Colon (tissue), 2 donors: ENCODE measurements at regions not wholly inside any gene's neighbourhood (a gene's known extent, or its start where the extent isn't known, plus 50 kb on each side); places are given as distances from the start of the nearest gene placed in this dataset.
"Not testable (repeated sequence)": the region's sequence is repeated elsewhere in the genome, so short reads cannot be mapped to it uniquely, and the experiment has no call there.

ENCODE experiments used
- FAIRE-seq: peaks from 2 replicates; lab custom pipeline; 2012; peaks lifted over from hg19 to GRCh38; lab: Jason Lieb, UNC
- donor health status: control.
- donor health status: control.

DNA sequence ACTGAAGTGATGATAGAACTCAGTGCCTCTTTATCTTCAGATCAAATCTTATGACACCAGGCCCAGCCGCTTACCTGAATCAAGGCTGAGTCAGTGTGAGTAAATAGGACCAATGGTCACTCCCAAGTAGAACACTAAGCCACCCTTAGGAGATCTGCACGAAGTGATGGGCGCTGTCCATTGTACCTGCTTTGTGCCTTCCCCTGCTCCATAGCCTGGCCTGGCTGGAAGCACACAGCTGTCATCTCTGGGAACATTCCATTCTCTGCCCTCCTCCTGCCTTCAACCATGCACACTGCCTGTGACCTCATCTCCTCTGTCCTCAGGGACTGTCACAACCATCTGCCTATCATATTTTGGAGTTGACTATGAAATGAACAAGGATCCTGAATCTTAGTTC is 279.5 kb upstream of the ASIC2 start:
- no peak for FAIRE-seq

DNA sequence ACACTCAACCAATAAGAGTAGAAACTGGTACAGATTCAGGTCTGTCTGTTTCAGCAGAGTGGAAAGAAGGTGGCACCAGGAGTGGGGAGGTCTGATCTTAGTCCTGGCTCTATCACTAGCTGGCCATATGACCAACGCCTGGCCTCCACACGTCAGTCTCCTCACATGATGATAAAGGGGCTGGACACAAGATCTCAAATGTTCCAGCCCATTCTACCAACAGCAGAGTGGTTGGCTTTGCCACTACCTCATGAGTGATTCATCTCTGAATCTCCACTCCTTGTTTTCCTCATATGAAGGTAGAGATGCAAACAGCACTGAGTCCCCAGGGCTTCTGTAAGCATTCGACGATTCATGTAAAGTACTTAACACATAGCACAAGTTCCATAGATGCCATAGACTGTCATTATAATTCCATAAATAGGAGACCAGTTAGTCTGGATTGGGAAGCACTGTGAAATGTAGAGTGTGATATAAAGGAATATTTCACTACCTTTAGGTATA is 281.9 kb upstream of the ASIC2 start:
- FAIRE-seq: no peak

DNA sequence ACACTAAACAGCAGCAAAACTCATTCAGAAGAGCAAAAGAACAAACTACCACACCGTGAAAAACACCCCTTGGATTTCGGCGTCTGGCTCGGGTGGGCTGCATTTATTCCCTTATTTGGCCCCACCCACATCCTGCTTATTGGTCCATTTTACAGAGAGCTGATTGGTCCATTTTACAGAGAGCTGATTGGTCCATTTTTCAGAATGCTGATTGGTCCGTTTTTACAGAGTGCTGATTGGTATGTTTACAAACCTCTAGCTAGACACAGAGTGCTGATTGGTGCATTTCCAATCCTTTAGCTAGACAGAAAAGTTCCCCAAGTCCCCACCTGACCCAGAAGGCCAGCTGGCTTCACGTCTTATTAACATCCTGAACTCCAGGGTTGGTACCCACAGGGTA is 286.6 kb upstream of the ASIC2 start:
- FAIRE-seq: not testable (repeated sequence)

DNA sequence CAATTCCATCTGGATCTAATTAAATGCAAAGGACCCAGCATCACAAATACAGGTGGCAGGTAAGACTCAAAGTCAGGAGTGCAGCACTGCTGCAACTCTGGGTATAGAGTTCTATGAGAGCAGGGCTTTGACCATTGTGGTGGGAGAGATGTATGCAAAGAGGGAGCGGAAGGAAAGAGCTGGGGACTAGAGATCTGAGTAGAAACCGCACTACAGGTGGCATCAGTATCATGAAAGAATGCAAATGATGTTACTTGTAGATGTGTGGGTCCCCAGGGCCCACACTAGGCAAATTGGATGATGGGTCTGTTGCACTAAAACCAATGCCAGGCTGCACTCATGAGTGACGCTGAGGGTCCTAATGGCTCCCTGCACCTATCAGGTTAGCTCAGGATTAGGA is 287.1 kb upstream of the ASIC2 start:
- no peak for FAIRE-seq

DNA sequence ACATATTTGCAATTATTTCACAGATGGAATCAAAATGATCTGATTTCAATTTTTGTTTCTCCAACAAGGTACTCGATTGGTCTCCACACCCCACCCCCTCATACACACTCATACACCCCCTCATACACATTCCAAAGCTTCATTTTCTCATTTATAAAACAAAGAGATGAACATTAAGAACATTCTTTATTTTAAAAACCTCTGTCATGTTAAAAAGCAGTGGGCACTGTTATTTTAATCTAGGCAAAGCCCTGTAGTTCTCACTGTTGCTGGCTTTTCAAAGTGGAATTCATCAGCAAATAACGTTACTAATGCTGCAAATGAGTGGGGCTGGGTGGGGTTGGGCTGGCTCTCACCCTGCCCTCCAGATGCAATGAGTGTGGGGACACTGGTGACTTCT is 289.6 kb upstream of the ASIC2 start:
- FAIRE-seq: no peak

DNA sequence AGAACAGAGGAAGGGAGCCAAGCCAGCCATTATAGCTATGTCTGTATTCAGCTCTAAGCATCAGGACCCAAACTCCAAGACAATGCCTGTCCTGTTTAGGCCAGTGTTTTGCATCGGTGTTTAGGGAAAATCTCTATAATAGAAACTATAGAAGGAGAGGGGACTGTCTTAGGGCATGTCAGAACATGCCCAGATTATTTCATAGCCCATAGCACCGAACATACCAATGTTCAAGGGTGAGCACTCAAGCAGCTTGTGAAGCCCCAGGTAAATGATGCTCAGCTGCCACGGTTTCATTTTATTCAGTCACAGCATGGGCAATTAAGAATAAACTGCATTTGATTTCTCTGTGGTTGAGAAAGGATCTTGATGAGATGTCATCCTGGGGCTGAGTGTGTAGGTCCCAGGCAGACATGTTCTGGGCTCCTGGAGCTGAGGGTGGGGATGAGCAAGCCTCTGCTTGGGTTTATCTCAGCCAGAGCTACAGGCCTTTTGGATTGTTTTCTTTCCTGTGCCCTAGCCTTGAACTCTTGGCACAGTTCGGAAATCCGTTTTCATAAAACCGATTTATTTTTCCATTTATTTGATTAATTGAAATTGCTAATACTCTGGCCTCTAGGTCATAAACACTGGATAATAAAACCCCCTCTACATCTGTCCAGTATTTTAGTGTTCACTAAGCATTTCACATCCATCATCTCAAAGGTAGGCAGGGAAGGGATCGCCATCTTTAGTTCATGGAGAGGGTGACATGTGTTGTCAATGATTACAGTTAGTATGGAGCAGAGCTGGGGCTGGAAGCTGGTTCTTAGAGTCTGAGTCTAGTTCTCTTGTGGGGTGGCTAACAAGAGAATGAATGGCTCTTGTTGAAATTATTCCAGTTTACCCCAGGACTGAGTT is 290.7 kb upstream of the ASIC2 start:
- no peak for FAIRE-seq

DNA sequence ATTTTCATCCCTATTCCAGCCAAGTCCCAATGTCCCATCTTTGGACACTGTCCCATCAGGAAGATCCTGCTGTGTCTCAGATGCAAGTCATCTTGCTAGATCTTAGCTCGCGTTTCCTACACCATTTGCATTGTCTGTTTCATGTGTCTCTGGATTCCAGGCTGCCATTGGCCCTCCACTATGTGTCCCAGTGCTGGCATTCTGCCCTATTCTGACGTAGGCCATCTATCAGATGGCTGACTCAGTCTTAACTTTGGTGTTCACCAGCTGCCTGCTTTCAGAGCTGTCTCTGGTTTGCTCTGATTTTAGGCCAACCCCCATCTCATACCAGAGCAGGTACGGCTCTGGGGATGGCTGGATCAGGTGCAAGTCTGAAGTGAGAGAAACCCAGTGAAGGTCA is 300.9 kb upstream of the ASIC2 start:
- no peak for FAIRE-seq

DNA sequence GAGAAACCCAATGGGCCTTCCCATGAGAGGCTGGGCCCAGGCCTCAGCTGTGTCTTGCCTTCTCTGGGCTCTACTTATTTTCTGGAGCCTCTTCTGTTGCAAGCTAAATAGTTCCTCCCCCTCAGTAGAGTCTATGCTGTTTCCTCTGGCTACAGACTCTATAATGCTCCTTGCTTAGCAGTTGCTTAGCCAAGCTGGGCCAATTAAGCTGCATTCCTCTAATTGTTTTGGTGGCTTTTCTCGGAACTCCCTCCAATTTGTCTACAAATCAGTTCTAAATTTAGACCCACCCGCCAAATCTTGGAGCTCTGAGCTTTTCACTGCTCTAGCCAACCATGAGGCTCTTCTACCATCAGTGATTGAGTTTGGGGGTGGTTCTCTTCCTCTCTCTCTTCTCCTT is 302.7 kb upstream of the ASIC2 start:
- FAIRE-seq: no peak

DNA sequence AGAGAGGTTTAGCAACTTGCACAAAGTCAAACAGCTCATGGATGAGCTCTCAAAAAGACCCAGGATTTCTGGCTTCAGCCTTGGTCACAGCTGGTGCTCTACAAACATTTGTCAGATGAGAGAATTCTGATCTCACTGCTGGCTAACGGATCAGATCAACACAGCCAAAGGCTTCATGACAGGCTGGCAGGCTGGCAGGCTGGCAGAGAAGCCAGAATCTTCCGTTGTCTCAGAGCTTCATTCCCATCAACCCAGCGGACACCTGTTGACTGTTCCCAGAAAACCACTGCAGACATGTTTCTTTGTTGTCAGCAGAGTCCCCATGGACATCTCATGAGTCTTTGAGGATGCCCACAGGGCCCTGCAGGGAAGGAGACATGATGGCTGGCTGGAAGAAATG is 303.8 kb upstream of the ASIC2 start:
- FAIRE-seq: no peak

DNA sequence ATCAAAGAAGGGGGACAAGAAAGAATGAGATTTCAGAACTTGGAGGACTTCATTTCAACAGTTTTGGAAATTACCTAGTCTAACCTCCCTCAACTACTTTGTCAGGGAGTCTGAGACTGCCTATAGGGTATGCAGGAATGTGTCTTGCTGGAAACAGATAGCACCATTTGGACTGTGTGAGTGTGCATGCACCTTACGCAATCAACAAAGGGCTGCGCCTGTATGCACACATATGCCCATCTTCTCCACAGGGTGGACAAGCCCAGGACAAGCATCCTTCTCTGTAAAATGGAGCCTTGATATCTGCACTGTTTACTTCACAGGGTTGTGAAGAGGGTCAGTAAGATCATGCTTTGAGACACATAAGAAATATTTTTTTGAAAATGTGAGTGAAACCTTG is 305.7 kb upstream of the ASIC2 start:
- FAIRE-seq: no peak

DNA sequence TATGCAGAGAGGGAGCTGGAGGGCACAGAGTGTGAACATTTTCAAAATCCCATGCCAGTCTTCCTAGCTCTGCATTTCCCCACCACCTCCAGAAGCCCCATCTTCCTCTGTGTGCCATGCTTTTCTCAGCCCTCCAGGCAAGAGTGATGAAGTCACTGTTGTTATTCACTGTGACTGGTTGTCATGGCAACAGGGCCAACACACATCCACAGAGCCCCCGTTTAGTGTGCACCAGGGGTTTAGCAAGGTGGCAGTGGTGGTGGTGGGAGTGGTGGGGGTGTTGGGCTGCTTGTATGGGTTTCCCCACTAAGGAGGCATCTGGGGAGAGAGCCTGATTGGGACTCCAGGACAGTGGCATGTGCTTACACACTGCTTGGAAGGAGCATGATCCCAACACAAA is 309.9 kb upstream of the ASIC2 start:
- no peak for FAIRE-seq

DNA sequence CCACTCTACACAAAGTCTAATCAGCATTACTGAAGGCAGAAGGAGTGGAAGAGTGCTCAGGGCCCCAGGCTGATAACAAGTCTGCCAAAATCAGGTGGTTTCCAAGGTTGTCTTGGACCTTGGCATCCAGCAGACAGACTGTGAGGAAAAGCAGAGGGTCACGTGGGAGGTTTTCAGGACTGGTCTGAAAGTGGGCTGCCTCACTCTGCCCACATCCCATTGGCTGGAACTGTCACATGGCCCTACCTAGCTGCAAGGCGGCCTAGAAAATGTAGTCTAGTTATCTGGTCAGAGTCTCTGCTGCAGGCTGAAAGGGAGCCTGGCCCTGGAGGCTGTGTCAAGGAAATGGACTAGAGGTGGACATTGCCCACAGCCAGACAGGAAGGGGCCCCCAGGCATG is 310.7 kb upstream of the ASIC2 start:
- no peak for FAIRE-seq

DNA sequence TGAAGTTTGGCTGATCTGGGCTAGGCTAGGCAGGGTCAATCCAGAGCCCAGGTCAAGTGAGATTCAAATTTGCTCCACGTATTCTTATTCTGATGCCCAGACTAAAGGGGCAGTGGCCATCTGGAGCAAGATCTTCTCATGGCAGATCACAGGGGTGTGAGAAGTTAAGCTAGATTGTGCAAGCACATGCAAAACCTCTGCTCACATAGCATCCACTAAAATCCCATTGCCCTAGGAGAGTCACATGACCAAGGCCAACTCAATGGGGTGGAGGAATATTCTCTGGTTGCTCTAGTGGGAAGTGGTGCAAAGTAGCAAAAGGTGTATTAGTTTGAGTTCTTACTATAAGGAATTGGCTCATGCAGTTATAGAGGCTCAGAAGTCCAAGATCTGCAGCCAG is 318.4 kb upstream of the ASIC2 start:
- FAIRE-seq: no peak

DNA sequence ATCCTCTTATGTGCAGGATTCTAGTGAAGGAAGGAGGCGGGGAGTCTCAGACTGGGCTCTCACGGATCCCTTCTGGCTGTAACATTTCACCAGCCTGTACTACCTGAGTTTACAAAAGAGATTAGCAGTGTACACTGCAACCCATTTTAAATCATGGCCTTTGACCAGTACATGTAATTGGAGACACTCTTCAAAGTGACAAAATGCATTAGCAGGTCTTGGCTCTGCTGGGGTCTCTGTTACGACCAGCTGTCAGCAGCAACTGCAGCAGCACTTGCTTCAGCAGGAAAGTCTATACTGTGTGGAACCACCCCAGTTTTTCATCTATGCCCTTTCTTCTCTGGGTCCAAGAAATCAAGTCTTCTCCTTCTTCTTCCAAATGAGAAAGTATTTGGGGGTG is 322.8 kb upstream of the ASIC2 start:
- FAIRE-seq: no peak

DNA sequence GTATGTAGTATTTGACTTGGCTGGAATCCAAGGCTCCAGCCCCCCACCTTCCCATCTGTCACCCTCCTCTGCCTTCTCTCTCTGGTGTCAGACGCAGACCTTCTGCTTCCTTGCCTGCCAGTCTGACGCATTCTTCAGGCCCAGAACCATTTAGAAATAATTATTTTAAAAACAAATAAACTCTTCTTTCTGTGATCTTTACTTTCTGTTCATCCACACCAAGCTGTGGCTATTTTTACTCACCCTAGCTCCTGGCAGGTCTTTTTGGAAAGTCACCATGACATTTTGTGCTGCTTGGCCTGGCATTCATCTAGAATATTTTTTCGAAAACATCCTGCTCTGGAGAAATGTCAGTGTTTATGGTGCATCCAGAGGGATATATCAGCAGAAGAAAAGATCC is 330.7 kb upstream of the ASIC2 start:
- no peak for FAIRE-seq

DNA sequence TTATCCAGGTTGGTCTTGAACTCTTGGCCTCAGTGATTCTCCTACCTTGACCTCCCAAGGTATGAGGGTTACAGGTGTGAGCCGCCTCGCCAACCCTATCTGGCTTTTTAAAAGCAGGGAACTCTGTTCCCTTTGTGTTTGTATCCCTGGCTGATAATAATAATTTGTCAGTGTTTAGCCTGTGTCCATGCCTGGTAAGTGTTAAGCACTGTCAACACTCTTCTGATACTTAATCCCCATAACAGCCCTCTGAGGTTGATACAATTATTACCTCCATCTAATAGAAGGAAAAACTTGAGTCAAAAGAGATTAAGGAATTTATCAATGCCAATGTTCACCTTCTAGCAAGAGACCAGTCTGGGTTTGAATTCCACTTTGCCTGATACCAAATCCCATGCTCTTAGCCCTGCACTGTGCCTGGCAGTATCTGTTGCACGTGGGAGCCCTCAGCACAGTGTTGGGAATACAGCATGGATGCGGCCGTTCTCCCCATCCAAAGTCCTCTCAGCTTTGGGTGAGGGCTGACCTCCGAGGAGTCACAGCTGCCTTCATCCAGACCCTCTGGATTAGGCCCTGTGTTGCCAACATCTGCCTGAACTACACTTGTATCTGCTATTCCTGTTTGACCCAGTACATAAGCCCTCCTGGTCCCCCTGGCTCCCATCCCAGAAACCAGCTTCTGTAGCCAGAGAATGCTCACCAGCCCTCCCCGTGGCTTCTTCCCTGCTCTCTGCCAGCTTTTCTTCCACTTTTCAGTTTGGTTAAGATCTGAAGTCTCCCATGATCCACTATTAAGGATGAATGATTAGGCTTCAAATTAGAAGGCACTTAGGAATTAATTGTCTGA is 335.6 kb upstream of the ASIC2 start:
- no peak for FAIRE-seq

DNA sequence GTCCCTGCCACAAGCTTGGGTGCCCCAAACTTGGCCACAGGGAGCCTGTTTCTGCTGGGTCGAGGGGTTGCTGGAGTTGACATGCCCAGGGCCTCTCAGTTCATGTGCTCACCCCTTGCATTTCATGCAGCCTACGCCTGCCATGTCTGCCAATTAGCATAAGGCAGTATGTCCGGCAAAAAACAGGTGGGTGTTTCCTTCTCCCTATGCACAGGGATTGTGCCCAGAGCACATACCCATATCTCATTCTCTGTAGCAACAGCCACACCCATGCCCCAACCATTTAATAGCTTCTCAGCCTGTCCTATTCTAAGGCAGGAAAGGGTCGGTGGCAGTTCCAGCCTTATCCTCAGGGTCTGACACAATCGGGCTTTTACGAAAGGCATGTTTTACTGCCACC is 340.4 kb upstream of the ASIC2 start:
- no peak for FAIRE-seq

DNA sequence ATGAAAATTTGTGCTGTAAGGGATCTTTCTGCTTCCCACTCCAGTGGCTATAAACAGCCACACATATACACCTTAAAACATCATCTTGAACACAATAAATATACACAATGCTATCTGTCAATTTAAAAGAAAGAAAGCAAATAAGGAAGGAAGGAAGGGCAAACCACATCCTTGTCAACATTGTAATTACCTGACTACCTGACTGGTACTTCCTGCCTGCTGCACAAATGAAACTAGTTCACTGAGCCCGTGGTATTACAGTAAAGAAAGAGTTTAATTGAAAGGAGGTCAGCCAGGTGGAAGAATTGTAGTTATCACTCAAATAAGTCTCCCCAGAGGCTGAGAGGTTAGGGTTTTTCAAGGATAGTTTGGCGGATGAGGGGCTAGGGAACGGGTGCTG is 344.4 kb upstream of the ASIC2 start:
- no peak for FAIRE-seq

DNA sequence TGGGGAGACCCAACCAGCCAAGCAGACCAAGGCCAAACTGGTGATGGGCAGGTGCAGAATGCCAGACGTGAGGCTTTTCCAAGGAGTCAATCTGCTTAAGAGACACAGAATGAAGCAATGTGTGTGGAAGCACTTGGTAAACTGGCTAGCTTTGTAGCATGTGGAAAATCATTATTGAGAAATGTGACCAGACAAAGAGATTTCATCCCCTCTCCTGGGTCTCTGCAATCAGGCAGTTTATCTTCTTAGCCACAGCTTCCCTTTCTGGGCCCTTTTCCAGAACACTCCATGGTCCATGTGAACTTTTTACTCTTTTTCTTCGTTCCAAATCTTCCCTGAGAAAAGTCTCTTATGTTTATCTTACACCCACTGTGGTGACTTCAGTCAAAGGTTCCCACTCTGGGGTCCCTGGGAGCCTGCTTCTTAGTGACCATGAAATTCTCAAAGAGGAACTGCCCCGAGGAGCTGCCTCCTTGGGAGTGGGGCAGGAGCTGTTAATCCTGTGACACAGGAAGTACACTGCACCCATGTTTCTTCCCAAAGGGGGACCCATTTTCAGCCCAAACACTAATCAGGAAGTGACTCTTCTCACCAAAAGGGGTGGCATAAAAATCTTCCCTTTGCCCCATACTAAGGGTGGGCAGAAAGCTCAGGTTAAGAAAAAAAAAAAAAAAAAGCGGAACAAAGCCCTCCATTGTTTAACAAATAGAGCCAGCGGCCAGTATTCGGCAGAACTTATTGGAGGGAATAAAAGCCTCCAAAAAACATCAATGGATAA is 346.2 kb upstream of the ASIC2 start:
- FAIRE-seq: no peak

DNA sequence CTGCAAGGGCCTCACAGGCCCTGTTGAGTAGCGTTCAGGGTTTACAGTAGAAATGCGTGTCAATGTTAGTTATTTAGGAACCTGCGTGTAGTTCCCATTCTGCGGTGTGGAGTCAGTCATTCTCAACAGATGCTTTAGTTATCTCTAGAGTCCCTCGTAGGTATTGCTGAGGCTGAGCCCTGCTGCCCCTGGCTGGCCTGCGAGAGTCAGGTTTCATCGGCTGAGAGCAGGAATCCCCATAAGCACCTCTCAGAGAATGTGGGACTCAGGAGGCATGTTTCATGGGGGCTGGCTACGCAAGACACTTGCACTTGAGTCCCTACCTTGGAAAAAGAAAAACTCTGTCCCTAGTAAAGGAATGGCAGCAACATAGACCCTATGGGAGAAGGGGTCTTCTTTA is 347.5 kb upstream of the ASIC2 start:
- no peak for FAIRE-seq

DNA sequence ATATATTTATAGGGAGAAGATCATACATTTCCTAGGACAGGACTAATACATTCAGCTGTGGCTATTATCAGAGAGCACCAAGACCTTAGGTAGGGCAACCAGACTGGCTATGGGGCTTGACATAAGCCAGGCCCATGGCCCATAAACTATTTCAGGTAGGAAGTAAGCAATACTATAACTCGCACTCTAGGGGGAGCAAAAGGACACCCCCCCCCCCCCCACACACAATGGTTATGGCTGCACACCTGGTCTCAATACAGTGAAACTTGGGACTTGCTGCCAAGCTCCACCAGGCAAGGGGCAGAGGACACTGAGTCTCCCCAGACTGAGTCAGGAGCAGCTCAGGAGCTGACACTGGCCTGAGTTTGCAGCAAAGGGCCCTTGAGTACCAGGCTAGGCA is 348.9 kb upstream of the ASIC2 start:
- FAIRE-seq: no peak

DNA sequence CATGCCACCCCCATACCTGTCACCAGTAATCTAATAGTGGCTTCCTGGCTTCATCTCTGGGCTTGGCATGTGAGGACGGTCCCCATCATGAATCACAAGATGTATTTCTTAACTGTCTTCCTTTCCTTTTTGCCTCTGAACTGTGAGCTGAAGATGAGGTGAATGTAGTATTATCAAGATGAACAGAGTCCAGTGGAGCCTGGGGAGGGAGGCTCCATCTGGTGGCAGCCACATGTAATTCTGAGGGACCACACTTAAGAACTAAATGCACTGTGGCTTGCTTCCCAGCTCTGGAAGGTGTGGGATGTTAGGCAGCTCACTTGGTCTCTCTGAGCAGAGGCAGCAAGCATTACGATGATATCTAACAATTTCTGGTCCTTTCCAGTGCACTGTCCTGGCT is 354.9 kb upstream of the ASIC2 start:
- FAIRE-seq: no peak

DNA sequence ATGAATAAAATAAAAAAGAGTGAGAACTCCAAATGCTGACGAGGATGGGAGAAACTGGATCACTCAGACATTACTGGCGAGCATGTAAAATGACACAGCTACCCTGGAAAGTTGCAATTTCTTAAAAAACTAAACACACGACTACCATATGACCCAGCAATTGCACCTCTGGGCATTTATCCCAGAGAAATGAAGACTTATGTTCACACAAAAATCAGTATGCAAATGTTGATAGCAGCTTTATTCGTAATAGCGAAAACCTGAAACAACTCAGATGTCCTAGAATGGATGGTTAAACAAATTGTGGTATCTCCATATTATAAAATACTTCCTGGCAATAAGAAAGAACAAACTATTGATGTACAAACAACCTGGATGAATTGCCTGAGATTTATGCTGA is 357.2 kb upstream of the ASIC2 start:
- no peak for FAIRE-seq
